IPS-18a (cell line): ENCODE measurements at regions not wholly inside any gene's neighbourhood (a gene's known extent, or its start where the extent isn't known, plus 50 kb on each side); places are given as distances from the start of the nearest gene placed in this dataset.

ENCODE experiments used
- H3K27ac ChIP-seq: one replicate; pipeline ENCODE4 v1.5.1; 2013; ENCODE audit warnings: low read length
- H3K27me3 ChIP-seq: one replicate; pipeline ENCODE4 v1.6.1; 2013; ENCODE audit warnings: mild to moderate bottlenecking, low read length; ENCODE audit not compliant: control insufficient read depth, insufficient read depth
- H3K36me3 ChIP-seq: one replicate; pipeline ENCODE4 v1.6.1; 2013; ENCODE audit warnings: low read depth, low read length; ENCODE audit not compliant: control insufficient read depth
- H3K4me1 ChIP-seq: one replicate; pipeline ENCODE4 v1.6.1; 2013; ENCODE audit warnings: low read depth, low read length; ENCODE audit not compliant: control insufficient read depth
- H3K4me3 ChIP-seq: one replicate; pipeline ENCODE4 v1.5.1; 2013; ENCODE audit warnings: low read length
- H3K9ac ChIP-seq: one replicate; pipeline ENCODE4 v1.6.1; 2013; ENCODE audit warnings: mild to moderate bottlenecking, low read length, moderate library complexity
- H3K9me3 ChIP-seq: one replicate; pipeline ENCODE4 v1.6.1; 2013; ENCODE audit warnings: low read depth, low read length; ENCODE audit not compliant: control insufficient read depth

- H3K9ac ChIP-seq = no peak overlapping the region
- H3K4me1 ChIP-seq = no peaks in the 10 kb centered on the region
- no peak overlapping the region for H3K27ac ChIP-seq
- no peaks in the 10 kb centered on the region for H3K36me3 ChIP-seq
- H3K4me3 ChIP-seq = no peak overlapping the region
- no peaks in the 10 kb centered on the region for H3K27me3 ChIP-seq
- H3K9me3 ChIP-seq = no peaks in the 10 kb centered on the region
Measured at GRCh38 chr7:21099432-21099831, 312.7 kb upstream of the SP8 start.

DNA sequence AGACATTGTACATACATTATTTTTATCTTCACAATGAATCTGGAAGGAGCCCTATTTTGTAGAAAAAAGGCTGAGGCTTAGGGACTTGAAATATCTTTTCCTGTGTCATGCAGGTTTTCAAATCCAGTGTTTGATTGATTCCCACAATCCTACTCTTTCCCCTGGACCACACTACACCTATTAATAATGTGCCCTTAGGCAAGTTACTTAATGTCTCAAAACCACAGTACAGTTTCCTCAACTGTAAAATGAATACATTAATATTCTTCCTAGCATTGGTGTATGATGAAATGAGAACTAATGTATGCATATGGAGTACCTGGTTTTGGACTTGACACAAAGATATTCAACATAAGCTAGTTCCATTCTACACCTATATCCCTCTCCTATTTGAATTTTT, 313.3 kb upstream of the SP8 start:
- no peaks in the 10 kb centered on the region for H3K36me3 ChIP-seq
- no peaks in the 10 kb centered on the region for H3K4me1 ChIP-seq
- H3K9me3 ChIP-seq = no peaks in the 10 kb centered on the region
- H3K27ac ChIP-seq = no peak overlapping the region
- H3K9ac ChIP-seq = no peak overlapping the region
- H3K27me3 ChIP-seq = no peaks in the 10 kb centered on the region
- H3K4me3 ChIP-seq = no peak overlapping the region

DNA sequence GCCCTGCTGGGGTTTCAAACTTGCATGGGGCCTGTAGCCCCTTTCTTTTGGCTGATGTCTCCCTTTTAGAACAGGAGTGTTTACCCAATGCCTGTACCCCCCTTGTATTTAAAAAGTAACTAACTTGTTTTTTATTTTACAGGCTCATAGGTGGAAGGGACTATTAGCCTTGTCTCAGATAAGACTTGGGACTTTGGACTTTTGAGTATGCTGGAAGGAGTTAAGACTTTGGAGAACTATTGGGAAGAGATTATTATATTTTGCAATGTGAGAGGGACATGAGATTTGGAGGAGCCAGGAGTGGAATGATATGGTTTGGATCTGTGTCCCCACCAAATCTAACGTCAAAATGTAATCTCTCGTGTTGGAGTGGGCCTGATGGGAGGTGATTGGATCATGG, 314.9 kb upstream of the SP8 start:
- Histone ChIP-seq H3K27me3 (no peaks in the 10 kb centered on the region), H3K9me3 (no peaks in the 10 kb centered on the region), H3K4me1 (no peaks in the 10 kb centered on the region), H3K27ac (no peak overlapping the region), H3K9ac (no peak overlapping the region), H3K36me3 (no peaks in the 10 kb centered on the region), H3K4me3 (no peak overlapping the region)

- Histone ChIP-seq H3K27ac (no peak overlapping the region), H3K9me3 (no peaks in the 10 kb centered on the region), H3K9ac (no peak overlapping the region), H3K27me3 (no peaks in the 10 kb centered on the region), H3K4me1 (no peaks in the 10 kb centered on the region), H3K4me3 (no peak overlapping the region), H3K36me3 (no peaks in the 10 kb centered on the region)
Measured at GRCh38 chr7:21103426-21104123, 316.9 kb upstream of the SP8 start.

- no peak overlapping the region for H3K9ac ChIP-seq
- H3K4me1 ChIP-seq = no peaks in the 10 kb centered on the region
- H3K36me3 ChIP-seq = no peaks in the 10 kb centered on the region
- no peak overlapping the region for H3K4me3 ChIP-seq
- no peaks in the 10 kb centered on the region for H3K9me3 ChIP-seq
- H3K27me3 ChIP-seq = no peaks in the 10 kb centered on the region
- no peak overlapping the region for H3K27ac ChIP-seq
Measured at GRCh38 chr7:21104124-21104500, 317.4 kb upstream of the SP8 start.

DNA sequence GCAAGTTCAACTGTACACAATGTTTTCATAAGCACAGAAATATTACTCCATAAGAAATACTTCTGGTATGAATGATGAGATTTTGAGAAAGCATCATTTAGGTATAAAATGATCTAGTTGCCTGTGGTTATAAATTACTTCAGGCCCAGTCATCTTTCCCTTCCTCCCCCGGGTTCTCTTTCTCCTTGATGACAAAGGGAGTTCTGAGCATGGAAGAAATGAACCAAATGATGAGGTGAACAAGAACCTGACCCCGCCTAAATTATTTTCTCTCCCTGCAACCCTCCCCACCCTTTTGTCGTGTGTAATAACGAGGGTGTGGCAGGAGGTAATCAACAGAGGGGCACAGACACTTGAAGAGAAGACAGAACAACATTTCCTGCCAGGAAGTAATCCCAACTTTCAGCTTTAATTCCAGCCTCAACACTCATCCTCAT, 319.6 kb upstream of the SP8 start:
- Histone ChIP-seq H3K36me3 (no peaks in the 10 kb centered on the region), H3K27ac (no peak overlapping the region), H3K4me3 (no peak overlapping the region), H3K9me3 (no peaks in the 10 kb centered on the region), H3K27me3 (no peaks in the 10 kb centered on the region), H3K4me1 (no peaks in the 10 kb centered on the region), H3K9ac (no peak overlapping the region)

DNA sequence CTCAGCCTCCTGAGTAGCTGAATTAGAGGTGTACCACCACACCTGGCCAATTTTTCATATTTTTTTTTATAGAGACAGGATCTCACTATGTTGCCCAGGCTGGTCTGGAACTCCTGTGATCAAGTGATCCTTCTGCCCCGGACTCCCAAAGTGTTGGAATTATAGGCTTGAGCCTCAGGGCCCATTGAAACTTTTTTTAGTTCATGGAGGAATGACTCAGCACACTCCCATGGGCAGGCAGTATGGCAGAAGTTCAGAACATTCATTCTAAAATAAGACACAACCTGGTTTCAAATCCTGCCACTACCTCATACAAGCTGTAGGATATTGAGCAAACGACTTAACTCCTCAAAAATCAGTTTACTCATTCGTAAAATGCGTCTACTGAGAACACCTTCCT, 320.4 kb upstream of the SP8 start:
- no peaks in the 10 kb centered on the region for H3K27me3 ChIP-seq
- H3K27ac ChIP-seq = no peak overlapping the region
- no peaks in the 10 kb centered on the region for H3K9me3 ChIP-seq
- H3K4me1 ChIP-seq = no peaks in the 10 kb centered on the region
- H3K4me3 ChIP-seq = no peak overlapping the region
- no peak overlapping the region for H3K9ac ChIP-seq
- H3K36me3 ChIP-seq = no peaks in the 10 kb centered on the region

GRCh38 chr7:21108182-21108581, 319.7 kb upstream of the SP4 start:
- H3K36me3 ChIP-seq = no peaks in the 10 kb centered on the region
- no peaks in the 10 kb centered on the region for H3K9me3 ChIP-seq
- no peaks in the 10 kb centered on the region for H3K4me1 ChIP-seq
- no peak overlapping the region for H3K27ac ChIP-seq
- no peak overlapping the region for H3K4me3 ChIP-seq
- H3K27me3 ChIP-seq = no peaks in the 10 kb centered on the region
- no peak overlapping the region for H3K9ac ChIP-seq

- Histone ChIP-seq H3K9ac (no peak overlapping the region), H3K9me3 (no peaks in the 10 kb centered on the region), H3K27me3 (no peaks in the 10 kb centered on the region), H3K36me3 (no peaks in the 10 kb centered on the region), H3K27ac (no peak overlapping the region), H3K4me3 (no peak overlapping the region), H3K4me1 (no peaks in the 10 kb centered on the region)
Measured at GRCh38 chr7:21113609-21114415, 314.1 kb upstream of the SP4 start.

DNA sequence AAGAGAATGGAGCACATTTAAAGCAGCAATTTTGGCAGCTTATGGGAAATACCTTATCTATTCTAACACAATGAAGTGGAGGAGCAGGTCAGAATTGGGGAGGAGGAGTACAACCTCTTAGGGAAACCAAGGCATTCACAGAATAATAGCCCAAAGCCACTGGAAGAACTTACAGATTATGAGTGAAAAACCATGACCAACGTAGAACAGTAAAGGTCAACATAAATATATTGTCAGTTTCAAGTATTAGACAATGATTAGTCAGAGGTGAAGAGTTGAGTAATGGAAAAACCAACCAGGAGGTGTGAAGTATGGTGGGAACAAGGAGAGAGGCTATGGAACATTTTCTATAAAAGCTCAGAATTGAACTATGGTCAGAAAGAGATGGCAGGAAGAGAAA, 304.3 kb upstream of the SP4 start:
- Histone ChIP-seq H3K27me3 (peaks cover 45% of the 10 kb centered on the region), H3K9me3 (no peaks in the 10 kb centered on the region), H3K9ac (no peak overlapping the region), H3K27ac (no peak overlapping the region), H3K36me3 (no peaks in the 10 kb centered on the region), H3K4me3 (no peak overlapping the region), H3K4me1 (peaks cover 35% of the 10 kb centered on the region)

DNA sequence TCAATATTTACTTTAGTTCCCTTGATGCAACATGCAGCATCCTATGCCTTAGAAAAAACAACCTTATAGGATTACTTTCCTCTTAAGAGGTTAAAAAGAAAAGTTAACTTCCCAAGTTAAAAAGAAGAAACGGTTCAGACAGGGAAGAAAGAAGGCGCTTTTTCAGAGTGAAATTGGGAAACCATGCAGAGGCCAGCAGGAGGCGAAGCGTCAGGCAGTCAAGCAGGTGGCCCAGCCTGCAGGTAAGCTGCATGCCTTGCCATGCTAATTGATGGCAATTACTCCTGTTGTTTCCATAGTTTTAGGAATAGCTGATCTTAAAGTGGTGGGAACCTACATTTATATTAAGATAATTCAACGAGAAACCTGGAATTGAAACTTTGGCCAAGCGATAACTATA, 302.6 kb upstream of the SP4 start:
- no peak overlapping the region for H3K4me3 ChIP-seq
- peaks cover 45% of the 10 kb centered on the region for H3K27me3 ChIP-seq
- no peaks in the 10 kb centered on the region for H3K9me3 ChIP-seq
- H3K9ac ChIP-seq = no peak overlapping the region
- H3K4me1 ChIP-seq = peaks cover 40% of the 10 kb centered on the region
- H3K27ac ChIP-seq = no peak overlapping the region
- H3K36me3 ChIP-seq = no peaks in the 10 kb centered on the region
